DOHH2 (cell line): ENCODE measurements at regions not wholly inside any gene's neighbourhood (a gene's known extent, or its start where the extent isn't known, plus 50 kb on each side); places are given as distances from the start of the nearest gene placed in this dataset.

Experiments used
- H3F3A ChIP-seq: fragments of 200-600 bp; sonication (generic), shearing (Covaris generic); 2 replicates; pipeline ENCODE4 v1.6.0; 2016; ENCODE audit warnings: antibody characterized with exemption, mild to moderate bottlenecking; ENCODE audit not compliant: control insufficient read depth, insufficient read depth
- H3K27ac ChIP-seq: fragments of 200-600 bp; sonication (generic); 2 replicates; pipeline ENCODE4 v1.5.1; 2014; ENCODE audit warnings: low read depth, mild to moderate bottlenecking, low read length, moderate library complexity
- H3K27me3 ChIP-seq: fragments of 200-600 bp; sonication (generic); 2 replicates; pipeline ENCODE4 v1.6.1; 2014; ENCODE audit warnings: mild to moderate bottlenecking, low read length, mixed read lengths; ENCODE audit not compliant: control insufficient read depth
- H3K36me3 ChIP-seq: fragments of 200-600 bp; sonication (generic); 2 replicates; pipeline ENCODE4 v1.6.1; 2014; ENCODE audit warnings: mild to moderate bottlenecking, low read length, moderate library complexity, mixed read lengths; ENCODE audit not compliant: control insufficient read depth
- H3K4me1 ChIP-seq: fragments of 200-600 bp; sonication (generic); 2 replicates; pipeline ENCODE4 v1.6.1; 2014; ENCODE audit warnings: mild to moderate bottlenecking, low read length, mixed read lengths; ENCODE audit not compliant: control insufficient read depth
- H3K4me2 ChIP-seq: fragments of 200-600 bp; sonication (generic); 2 replicates; pipeline ENCODE4 v1.6.0; 2014; ENCODE audit warnings: mild to moderate bottlenecking, low read length, moderate library complexity
- H3K4me3 ChIP-seq: fragments of 200-600 bp; sonication (generic); 2 replicates; pipeline ENCODE4 v1.5.1; 2014; ENCODE audit warnings: mild to moderate bottlenecking, low read length, mixed read lengths
- H3K79me2 ChIP-seq: fragments of 200-600 bp; sonication (generic); 2 replicates; pipeline ENCODE4 v1.6.1; 2014; ENCODE audit warnings: mild to moderate bottlenecking, low read length, mixed read lengths; ENCODE audit not compliant: control insufficient read depth
- H3K9me2 ChIP-seq: fragments of 200-600 bp; sonication (generic); replicated peaks from 2 replicates; pipeline ENCODE4 v1.6.1; 2014; ENCODE audit warnings: mild to moderate bottlenecking, low read length, mixed read lengths; ENCODE audit not compliant: control insufficient read depth
- H3K9me3 ChIP-seq: fragments of 200-600 bp; sonication (generic); 2 replicates; pipeline ENCODE4 v1.6.1; 2014; ENCODE audit warnings: antibody characterized with exemption, low read length, mixed read lengths; ENCODE audit not compliant: control insufficient read depth, insufficient read depth
- H4K20me1 ChIP-seq: fragments of 200-600 bp; sonication (generic); 2 replicates; pipeline ENCODE4 v1.6.0; 2014; ENCODE audit warnings: low read depth, mild to moderate bottlenecking, antibody characterized with exemption, low read length, moderate library complexity; ENCODE audit not compliant: control insufficient read depth, insufficient read depth
- EZH2phosphoT487 ChIP-seq: fragments of 200-600 bp; sonication (generic); IDR thresholded peaks from 2 replicates; pipeline ENCODE4 v1.6.1; 2017; ENCODE audit warnings: borderline replicate concordance, mild to moderate bottlenecking, antibody characterized with exemption, low read length, moderate library complexity, mixed read lengths
- TF ChIP-seq, protein P1 (sequence below): fragments of 200-600 bp; sonication (generic); IDR thresholded peaks from one replicate; pipeline ENCODE4 v1.5.1; 2014; ENCODE audit warnings: antibody characterized with exemption, mild to moderate bottlenecking, low read depth, low read length; ENCODE audit not compliant: poor library complexity, severe bottlenecking

DNA sequence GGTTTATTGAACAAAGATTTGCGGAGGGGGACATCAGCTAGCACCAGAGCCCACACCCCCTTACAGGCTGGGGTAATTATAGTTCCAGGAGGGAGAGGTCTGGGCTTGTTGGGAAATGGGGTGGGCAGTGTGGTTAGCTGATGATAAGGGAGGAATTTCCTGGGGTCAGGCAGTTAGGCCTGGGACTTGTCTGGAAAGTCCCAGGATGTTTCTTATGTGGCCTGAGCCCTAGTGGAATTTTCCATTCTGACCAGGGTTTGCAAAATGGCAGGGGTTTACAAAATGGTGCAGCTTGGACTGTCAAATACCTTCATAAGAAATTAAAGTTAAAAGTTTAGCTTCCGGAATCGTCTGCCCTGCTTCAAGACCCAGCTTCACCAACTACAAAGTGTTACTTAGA lies 199.1 kb downstream of the FBXO15 start:
- no peaks in the 10 kb centered on the region for H3K27me3 ChIP-seq
- no peak overlapping the region for H3K4me3 ChIP-seq
- no peaks in the 10 kb centered on the region for H3K36me3 ChIP-seq
- no peaks in the 10 kb centered on the region for H4K20me1 ChIP-seq
- no peaks in the 10 kb centered on the region for H3K9me2 ChIP-seq
- H3K9me3 ChIP-seq: no peaks in the 10 kb centered on the region
- H3K4me2 ChIP-seq: no peak overlapping the region
- H3K79me2 ChIP-seq: no peaks in the 10 kb centered on the region
- H3K27ac ChIP-seq: no peak overlapping the region
- no peaks in the 10 kb centered on the region for H3K4me1 ChIP-seq
- TF ChIP-seq, protein P1, sequence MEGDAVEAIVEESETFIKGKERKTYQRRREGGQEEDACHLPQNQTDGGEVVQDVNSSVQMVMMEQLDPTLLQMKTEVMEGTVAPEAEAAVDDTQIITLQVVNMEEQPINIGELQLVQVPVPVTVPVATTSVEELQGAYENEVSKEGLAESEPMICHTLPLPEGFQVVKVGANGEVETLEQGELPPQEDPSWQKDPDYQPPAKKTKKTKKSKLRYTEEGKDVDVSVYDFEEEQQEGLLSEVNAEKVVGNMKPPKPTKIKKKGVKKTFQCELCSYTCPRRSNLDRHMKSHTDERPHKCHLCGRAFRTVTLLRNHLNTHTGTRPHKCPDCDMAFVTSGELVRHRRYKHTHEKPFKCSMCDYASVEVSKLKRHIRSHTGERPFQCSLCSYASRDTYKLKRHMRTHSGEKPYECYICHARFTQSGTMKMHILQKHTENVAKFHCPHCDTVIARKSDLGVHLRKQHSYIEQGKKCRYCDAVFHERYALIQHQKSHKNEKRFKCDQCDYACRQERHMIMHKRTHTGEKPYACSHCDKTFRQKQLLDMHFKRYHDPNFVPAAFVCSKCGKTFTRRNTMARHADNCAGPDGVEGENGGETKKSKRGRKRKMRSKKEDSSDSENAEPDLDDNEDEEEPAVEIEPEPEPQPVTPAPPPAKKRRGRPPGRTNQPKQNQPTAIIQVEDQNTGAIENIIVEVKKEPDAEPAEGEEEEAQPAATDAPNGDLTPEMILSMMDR: no peak
- no peak for TF ChIP-seq EZH2phosphoT487
- no peaks in the 10 kb centered on the region for H3F3A ChIP-seq

DNA sequence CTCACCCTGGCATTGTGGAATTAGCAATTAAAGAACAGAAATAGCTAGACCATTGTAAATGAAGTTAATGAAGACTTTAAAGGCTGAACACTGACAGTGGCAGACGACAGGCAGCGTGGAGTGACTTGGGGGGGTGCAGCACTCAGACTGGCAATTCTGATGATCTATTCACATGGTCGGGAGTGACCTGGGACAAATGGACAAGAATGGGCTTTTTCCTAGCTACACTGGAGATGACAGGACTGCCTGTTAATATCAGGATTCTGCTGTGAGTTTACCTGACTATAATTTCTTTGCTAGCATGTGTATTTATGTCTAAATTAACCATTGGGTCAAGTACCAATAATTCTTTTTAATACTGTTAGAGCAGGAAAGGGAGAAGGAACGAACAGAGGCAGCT lies 199.6 kb downstream of the FBXO15 start:
- Histone ChIP-seq H4K20me1 (no peaks in the 10 kb centered on the region), H3K4me2 (no peak overlapping the region), H3K4me1 (no peaks in the 10 kb centered on the region), H3K9me2 (no peaks in the 10 kb centered on the region), H3K9me3 (no peaks in the 10 kb centered on the region), H3F3A (no peaks in the 10 kb centered on the region), H3K79me2 (no peaks in the 10 kb centered on the region), H3K36me3 (no peaks in the 10 kb centered on the region), H3K4me3 (no peak overlapping the region), H3K27ac (no peak overlapping the region), H3K27me3 (no peaks in the 10 kb centered on the region)
- TF ChIP-seq, protein P1: no peak
- TF ChIP-seq EZH2phosphoT487: no peak

DNA sequence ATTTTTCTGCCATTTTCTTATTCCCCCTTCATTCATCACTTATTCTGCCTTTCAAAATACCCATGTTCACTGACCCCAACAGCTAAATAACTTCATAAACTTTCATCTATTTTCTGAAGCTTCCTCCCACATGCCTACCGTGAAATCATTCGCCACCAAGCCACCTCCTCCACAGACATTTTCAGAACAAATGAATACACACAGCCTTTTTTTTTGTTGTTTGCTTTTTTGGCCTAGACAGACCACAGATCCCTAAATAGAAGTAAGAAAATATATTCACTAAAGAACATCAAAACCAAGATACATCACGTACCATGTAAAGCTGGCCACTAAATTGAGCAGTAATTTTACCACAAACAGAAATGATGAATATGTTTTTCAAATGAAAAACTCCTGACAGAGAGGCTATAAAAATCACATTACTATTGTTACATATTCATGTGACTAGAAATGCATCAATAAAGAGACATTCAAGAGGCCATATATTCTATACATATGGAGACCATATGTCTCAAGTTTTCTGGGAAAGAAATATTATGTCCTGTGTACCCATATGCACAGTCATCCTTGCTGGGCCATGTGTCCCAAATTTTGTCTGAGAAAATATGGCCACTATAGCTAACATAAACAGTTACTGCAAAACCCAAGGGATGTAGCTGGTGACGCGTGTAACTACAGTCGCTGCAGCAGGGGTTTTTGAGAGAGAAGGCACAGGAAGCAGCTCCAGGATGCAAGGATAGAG lies 200.3 kb downstream of the FBXO15 start:
- H3K9me3 ChIP-seq: no peaks in the 10 kb centered on the region
- no peaks in the 10 kb centered on the region for H4K20me1 ChIP-seq
- no peaks in the 10 kb centered on the region for H3F3A ChIP-seq
- H3K36me3 ChIP-seq: no peaks in the 10 kb centered on the region
- no peak overlapping the region for H3K4me3 ChIP-seq
- H3K27me3 ChIP-seq: no peaks in the 10 kb centered on the region
- no peak overlapping the region for H3K4me2 ChIP-seq
- no peaks in the 10 kb centered on the region for H3K79me2 ChIP-seq
- no peak overlapping the region for H3K27ac ChIP-seq
- TF ChIP-seq, protein P1: no peak
- no peak for TF ChIP-seq EZH2phosphoT487
- H3K4me1 ChIP-seq: no peaks in the 10 kb centered on the region
- H3K9me2 ChIP-seq: no peaks in the 10 kb centered on the region
